ENCODE measurements at regions not wholly inside any gene's neighbourhood (a gene's known extent, or its start where the extent isn't known, plus 50 kb on each side); places are given as distances from the start of the nearest gene placed in this dataset.

DNA sequence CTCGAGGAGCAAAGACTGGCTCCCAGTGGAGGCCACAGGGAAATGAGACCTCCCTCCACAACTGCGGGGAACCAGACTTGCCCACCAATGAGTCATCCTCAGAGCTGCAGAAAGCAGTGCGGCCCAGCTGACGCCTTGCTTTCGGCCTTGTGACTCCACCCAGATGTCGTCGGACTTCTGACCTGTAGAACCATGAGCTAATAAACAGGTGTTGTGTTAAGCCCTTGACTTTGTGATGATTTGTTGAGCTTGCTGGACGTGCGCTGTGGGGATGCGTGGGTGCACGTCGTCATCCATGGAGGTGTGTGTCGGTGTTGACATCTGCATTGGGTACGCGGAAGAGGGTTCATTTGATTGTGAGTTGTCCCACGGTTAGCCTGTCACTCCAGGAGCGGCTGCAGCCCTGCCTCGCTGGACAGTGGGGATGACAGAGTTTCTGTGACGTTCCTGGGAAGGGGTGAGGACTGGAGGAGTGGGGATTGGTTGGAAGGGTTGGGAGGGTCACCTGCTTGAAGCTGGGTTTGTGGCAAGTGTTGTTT is 154.1 kb downstream of the SH3BP4 start:
- no peak overlapping the region for H3K27ac ChIP-seq (ENCODE audit: extremely low read depth, low read depth, low read length)
- POLR2A ChIA-PET: no interaction called here
- TF ChIP-seq, protein P1, sequence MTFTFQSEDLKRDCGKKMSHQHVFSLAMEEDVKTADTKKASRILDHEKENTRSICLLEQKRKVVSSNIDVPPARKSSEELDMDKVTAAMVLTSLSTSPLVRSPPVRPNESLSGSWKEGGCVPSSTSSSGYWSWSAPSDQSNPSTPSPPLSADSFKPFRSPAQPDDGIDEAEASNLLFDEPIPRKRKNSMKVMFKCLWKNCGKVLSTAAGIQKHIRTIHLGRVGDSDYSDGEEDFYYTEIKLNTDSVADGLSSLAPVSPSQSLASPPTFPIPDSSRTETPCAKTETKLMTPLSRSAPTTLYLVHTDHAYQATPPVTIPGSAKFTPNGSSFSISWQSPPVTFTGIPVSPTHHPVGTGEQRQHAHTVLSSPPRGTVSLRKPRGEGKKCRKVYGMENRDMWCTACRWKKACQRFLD (tag by site-specific recombination; IDR thresholded peaks at IDR 0.05): no peak
- TF ChIP-seq EGR2 (tag by site-specific recombination; IDR thresholded peaks at IDR 0.05; ENCODE audit: low read depth): 0 out of 2 replicates have a peak, but pooled peaks have one; percentile 18
- TF ChIP-seq ZFP69B (tag by site-specific recombination; IDR thresholded peaks at IDR 0.05): no peak
- TF ChIP-seq, protein P2, sequence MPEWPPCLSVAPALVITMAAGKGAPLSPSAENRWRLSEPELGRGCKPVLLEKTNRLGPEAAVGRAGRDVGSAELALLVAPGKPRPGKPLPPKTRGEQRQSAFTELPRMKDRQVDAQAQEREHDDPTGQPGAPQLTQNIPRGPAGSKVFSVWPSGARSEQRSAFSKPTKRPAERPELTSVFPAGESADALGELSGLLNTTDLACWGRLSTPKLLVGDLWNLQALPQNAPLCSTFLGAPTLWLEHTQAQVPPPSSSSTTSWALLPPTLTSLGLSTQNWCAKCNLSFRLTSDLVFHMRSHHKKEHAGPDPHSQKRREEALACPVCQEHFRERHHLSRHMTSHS (tag by site-specific recombination; IDR thresholded peaks at IDR 0.05): no peak
- no peak for TF ChIP-seq ZNF791 (tag by site-specific recombination; IDR thresholded peaks at IDR 0.05)
- peak; percentile 29 for TF ChIP-seq ZFHX2 (tag by site-specific recombination; conservative IDR thresholded peaks at IDR 0.05)
- no peak for TF ChIP-seq ZFP41 (tag by site-specific recombination; IDR thresholded peaks at IDR 0.05; ENCODE audit: borderline replicate concordance)
- TF ChIP-seq, protein P3, sequence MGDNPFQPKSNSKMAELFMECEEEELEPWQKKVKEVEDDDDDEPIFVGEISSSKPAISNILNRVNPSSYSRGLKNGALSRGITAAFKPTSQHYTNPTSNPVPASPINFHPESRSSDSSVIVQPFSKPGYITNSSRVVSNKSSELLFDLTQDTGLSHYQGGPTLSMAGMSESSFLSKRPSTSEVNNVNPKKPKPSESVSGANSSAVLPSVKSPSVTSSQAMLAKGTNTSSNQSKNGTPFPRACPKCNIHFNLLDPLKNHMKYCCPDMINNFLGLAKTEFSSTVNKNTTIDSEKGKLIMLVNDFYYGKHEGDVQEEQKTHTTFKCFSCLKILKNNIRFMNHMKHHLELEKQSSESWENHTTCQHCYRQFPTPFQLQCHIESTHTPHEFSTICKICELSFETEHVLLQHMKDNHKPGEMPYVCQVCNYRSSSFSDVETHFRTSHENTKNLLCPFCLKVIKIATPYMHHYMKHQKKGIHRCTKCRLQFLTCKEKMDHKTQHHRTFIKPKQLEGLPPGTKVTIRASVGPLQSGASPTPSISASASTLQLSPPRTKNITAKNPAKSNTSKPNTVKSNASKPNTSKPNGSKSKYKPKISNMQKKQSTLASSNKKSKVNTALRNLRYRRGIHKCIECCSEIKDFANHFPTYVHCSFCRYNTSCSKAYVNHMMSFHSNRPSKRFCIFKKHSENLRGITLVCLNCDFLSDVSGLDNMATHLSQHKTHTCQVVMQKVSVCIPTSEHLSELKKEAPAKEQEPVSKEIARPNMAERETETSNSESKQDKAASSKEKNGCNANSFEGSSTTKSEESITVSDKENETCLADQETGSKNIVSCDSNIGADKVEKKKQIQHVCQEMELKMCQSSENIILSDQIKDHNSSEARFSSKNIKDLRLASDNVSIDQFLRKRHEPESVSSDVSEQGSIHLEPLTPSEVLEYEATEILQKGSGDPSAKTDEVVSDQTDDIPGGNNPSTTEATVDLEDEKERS (tag by site-specific recombination; IDR thresholded peaks at IDR 0.05): no peak
- TF ChIP-seq ZNF423 (tag by site-specific recombination; IDR thresholded peaks at IDR 0.05): no peak
- TF ChIP-seq ZBTB1 (tag by site-specific recombination; IDR thresholded peaks at IDR 0.05): no peak
- no peak for TF ChIP-seq ZNF792 (tag by site-specific recombination; IDR thresholded peaks at IDR 0.05)
- TF ChIP-seq ZNF366 (tag by site-specific recombination; conservative IDR thresholded peaks at IDR 0.05): no peak
- TF ChIP-seq, protein P4, sequence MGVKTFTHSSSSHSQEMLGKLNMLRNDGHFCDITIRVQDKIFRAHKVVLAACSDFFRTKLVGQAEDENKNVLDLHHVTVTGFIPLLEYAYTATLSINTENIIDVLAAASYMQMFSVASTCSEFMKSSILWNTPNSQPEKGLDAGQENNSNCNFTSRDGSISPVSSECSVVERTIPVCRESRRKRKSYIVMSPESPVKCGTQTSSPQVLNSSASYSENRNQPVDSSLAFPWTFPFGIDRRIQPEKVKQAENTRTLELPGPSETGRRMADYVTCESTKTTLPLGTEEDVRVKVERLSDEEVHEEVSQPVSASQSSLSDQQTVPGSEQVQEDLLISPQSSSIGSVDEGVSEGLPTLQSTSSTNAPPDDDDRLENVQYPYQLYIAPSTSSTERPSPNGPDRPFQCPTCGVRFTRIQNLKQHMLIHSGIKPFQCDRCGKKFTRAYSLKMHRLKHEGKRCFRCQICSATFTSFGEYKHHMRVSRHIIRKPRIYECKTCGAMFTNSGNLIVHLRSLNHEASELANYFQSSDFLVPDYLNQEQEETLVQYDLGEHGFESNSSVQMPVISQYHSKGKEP (tag by site-specific recombination; IDR thresholded peaks at IDR 0.05): no peak

DNA sequence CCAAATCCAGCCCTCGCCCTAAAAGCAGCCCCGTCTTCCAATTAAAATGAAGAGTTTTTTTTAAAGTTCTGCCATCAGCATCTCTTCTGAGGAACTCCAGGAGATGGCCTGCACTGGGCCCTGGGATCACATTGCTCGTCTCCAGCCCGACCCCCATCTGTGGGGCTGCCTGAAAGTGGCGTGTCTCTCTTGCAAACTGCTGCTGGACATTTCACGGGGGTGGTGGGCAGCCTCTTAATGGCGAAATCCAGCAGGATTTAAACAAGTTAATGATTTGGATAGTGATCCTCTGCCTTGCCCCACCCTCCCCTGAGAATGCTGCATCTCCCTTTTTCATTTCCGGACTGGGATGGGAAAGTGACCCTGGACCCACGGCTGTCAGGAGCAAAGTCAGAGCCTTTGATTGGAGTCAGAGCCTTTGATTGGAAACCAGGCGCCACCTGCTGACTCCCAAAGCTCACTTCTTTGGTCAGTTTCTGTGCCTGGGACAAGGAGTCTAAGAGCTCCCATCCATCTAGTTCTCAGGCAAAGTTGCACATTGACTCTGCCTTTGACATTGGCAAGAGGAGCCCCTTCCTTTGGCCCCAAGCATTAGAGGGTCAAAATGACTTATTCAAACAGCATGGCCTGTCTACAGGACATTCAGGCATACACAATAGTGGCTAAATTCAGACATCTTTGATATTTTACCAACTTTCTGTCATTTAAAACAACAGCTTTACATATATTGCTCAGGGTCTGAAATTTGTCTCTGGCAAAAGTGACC is 155.2 kb downstream of the SH3BP4 start:
- POLR2A ChIA-PET: interaction anchor here (1.2 kb wide), 1 partner anchor 148 kb away, joined by 6 read pairs; no protein-coding TSS in a partner anchor
- CTCF ChIA-PET: interaction anchor here (0.6 to 3.6 kb wide), 41 partner anchors 8 to 1132 kb away, joined by 3 to 46 read pairs (median 4); no protein-coding TSS in a partner anchor
- Histone ChIP-seq H3K4me1 (ENCODE audit: control insufficient read depth, insufficient read depth, low read length) (no peaks in the 10 kb centered on the region), H3K27ac (ENCODE audit: extremely low read depth, low read depth, low read length) (no peak overlapping the region), H3K9me3 (ENCODE audit: control insufficient read depth, insufficient read depth, low read depth, low read length) (no peaks in the 10 kb centered on the region), H3K4me3 (ENCODE audit: low read depth, low read length) (no peak overlapping the region), H3K36me3 (ENCODE audit: control insufficient read depth in 2 of 2, insufficient read depth in 1 of 2, low read length in 2 of 2) (no peaks in the 10 kb centered on the region)
- peak; percentile 78 for TF ChIP-seq ZNF654 (tag by site-specific recombination; IDR thresholded peaks at IDR 0.05; ENCODE audit: low read depth)
- TF ChIP-seq, protein P5, sequence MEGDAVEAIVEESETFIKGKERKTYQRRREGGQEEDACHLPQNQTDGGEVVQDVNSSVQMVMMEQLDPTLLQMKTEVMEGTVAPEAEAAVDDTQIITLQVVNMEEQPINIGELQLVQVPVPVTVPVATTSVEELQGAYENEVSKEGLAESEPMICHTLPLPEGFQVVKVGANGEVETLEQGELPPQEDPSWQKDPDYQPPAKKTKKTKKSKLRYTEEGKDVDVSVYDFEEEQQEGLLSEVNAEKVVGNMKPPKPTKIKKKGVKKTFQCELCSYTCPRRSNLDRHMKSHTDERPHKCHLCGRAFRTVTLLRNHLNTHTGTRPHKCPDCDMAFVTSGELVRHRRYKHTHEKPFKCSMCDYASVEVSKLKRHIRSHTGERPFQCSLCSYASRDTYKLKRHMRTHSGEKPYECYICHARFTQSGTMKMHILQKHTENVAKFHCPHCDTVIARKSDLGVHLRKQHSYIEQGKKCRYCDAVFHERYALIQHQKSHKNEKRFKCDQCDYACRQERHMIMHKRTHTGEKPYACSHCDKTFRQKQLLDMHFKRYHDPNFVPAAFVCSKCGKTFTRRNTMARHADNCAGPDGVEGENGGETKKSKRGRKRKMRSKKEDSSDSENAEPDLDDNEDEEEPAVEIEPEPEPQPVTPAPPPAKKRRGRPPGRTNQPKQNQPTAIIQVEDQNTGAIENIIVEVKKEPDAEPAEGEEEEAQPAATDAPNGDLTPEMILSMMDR (tag by site-specific recombination; IDR thresholded peaks at IDR 0.05): peak; percentile 73
- TF ChIP-seq ZSCAN30 (tag by site-specific recombination; IDR thresholded peaks at IDR 0.05): no peak

More for the DNA sequence above, 154.1 kb downstream of the SH3BP4 start:
- Histone ChIP-seq H3K36me3 (ENCODE audit: control insufficient read depth in 2 of 2, insufficient read depth in 1 of 2, low read length in 2 of 2) (no peaks in the 10 kb centered on the region), H3K4me1 (ENCODE audit: control insufficient read depth, insufficient read depth, low read length) (no peaks in the 10 kb centered on the region), H3K4me3 (ENCODE audit: low read depth, low read length) (no peak overlapping the region), H3K9me3 (ENCODE audit: control insufficient read depth, insufficient read depth, low read depth, low read length) (no peaks in the 10 kb centered on the region)
- CTCF ChIA-PET: interaction anchor here (0.6 to 3.6 kb wide), 9 partner anchors 11 to 561 kb away, joined by 3 to 46 read pairs (median 4); no protein-coding TSS in a partner anchor

Data from HEK293 (cell line).